Astrocyte of the spinal cord (primary cell): ENCODE measurements at regions not wholly inside any gene's neighbourhood (a gene's known extent, or its start where the extent isn't known, plus 50 kb on each side); places are given as distances from the start of the nearest gene placed in this dataset.
"Not testable (repeated sequence)": the region's sequence is repeated elsewhere in the genome, so short reads cannot be mapped to it uniquely, and the experiment has no call there.

Experiments
- DNase-seq: peaks from one replicate; pipeline ENCODE4 v3.0.0; 2011; ENCODE audit warnings: low read depth, low spot score
- H3K4me3 ChIP-seq: 2 replicates; pipeline ENCODE4 v1.5.1; 2011; ENCODE audit warnings: low read depth, mild to moderate bottlenecking, low read length, moderate library complexity
- CTCF ChIP-seq: IDR thresholded peaks from 2 replicates; pipeline ENCODE4 v1.5.1; 2012; ENCODE audit warnings: low read depth, mild to moderate bottlenecking, low read length, inconsistent platforms
- in situ Hi-C: cut with HindIII; loops from 2 replicates; pipeline ENCODE4 v1.10.0; 2017; ENCODE audit warnings: low sequenced_read_pairs

GRCh38 chr10:2782265-2782664, 285.1 kb upstream of the PFKP start:
- TF ChIP-seq CTCF = no peak
- no peak for DNase-seq

GRCh38 chr10:2777666-2778355, 289.5 kb upstream of the PFKP start:
- DNase-seq = no peak
- no peak for TF ChIP-seq CTCF
- in situ Hi-C loops = no loop called here
- H3K4me3 ChIP-seq = no peak overlapping the region

More at GRCh38 chr10:2782265-2782664, 285.1 kb upstream of the PFKP start:
- in situ Hi-C loops = no loop called here
- H3K4me3 ChIP-seq = no peak overlapping the region

- no peak for TF ChIP-seq CTCF
- no peak for DNase-seq
- in situ Hi-C loops = no loop called here
- no peak overlapping the region for H3K4me3 ChIP-seq
Observed at GRCh38 chr10:2772816-2773631, 294.3 kb upstream of the PFKP start.

- in situ Hi-C loops = no loop called here
- no peak for DNase-seq
- no peak overlapping the region for H3K4me3 ChIP-seq
- TF ChIP-seq CTCF = no peak
Observed at GRCh38 chr10:2772135-2772534, 295.2 kb upstream of the PFKP start.

- in situ Hi-C loops, H3K4me3 ChIP-seq, DNase-seq: not testable (repeated sequence)
Observed at GRCh38 chr10:2767293-2767692, 300.1 kb upstream of the PFKP start.

GRCh38 chr10:2761971-2762370, 305.4 kb upstream of the PFKP start:
- TF ChIP-seq CTCF = no peak
- in situ Hi-C loops = no loop called here
- no peak for DNase-seq
- H3K4me3 ChIP-seq = no peak overlapping the region

GRCh38 chr10:2761311-2761710, 306.0 kb upstream of the PFKP start:
- TF ChIP-seq CTCF = no peak
- in situ Hi-C loops = no loop called here
- no peak for DNase-seq
- H3K4me3 ChIP-seq = no peak overlapping the region
